HG03097 (cell line): ENCODE measurements at regions not wholly inside any gene's neighbourhood (a gene's known extent, or its start where the extent isn't known, plus 50 kb on each side); places are given as distances from the start of the nearest gene placed in this dataset.

ENCODE experiments used
- ATAC-seq: cut with Tn5 transposase; IDR thresholded peaks from one replicate; pipeline ENCODE4 v1.9.1; 2021; ENCODE audit not compliant: unreplicated experiment, low FRiP score

GRCh38 chr2:9737053-9737875, 106.0 kb upstream of the TAF1B start:
- no peak for ATAC-seq

- no peak for ATAC-seq
These were observed 105.2 kb upstream of the TAF1B start for GRCh38 chr2:9738062-9738461.

- ATAC-seq = no peak
These were observed 104.5 kb upstream of the TAF1B start for GRCh38 chr2:9738535-9739496.

GRCh38 chr2:9739531-9739964, 103.7 kb upstream of the TAF1B start:
- ATAC-seq = no peak

- ATAC-seq = no peak
These were observed 102.7 kb upstream of the TAF1B start for GRCh38 chr2:9740382-9741073.

GRCh38 chr2:9741110-9741509, 102.2 kb upstream of the TAF1B start:
- no peak for ATAC-seq

GRCh38 chr2:9742601-9743000, 100.7 kb upstream of the TAF1B start:
- ATAC-seq = no peak

- ATAC-seq = no peak
These were observed 98.8 kb upstream of the TAF1B start for GRCh38 chr2:9744256-9745004.

GRCh38 chr2:9745153-9745899, 97.9 kb upstream of the TAF1B start:
- no peak for ATAC-seq

GRCh38 chr2:9747396-9747795, 95.9 kb upstream of the TAF1B start:
- ATAC-seq = no peak

GRCh38 chr2:9748577-9748976, 94.7 kb upstream of the TAF1B start:
- no peak for ATAC-seq

- no peak for ATAC-seq
These were observed 93.6 kb upstream of the TAF1B start for GRCh38 chr2:9749546-9750223.

GRCh38 chr2:9750224-9751215, 92.8 kb upstream of the TAF1B start:
- ATAC-seq = no peak

- ATAC-seq = no peak
These were observed 91.4 kb upstream of the TAF1B start for GRCh38 chr2:9751831-9752230.

GRCh38 chr2:9752441-9753275, 90.6 kb upstream of the TAF1B start:
- no peak for ATAC-seq

GRCh38 chr2:9753276-9753600, 90.0 kb upstream of the TAF1B start:
- no peak for ATAC-seq
